HEK293 (cell line): ENCODE measurements at regions not wholly inside any gene's neighbourhood (a gene's known extent, or its start where the extent isn't known, plus 50 kb on each side); places are given as distances from the start of the nearest gene placed in this dataset.

Source experiments
- CTCF ChIA-PET: fragments of 350-600 bp; formaldehyde crosslinking; extraction: SDS; loops from one replicate; lab custom pipeline; 2021; ENCODE audit warnings: antibody characterized with exemption; lab: Yijun Ruan, JAX
- POLR2A ChIA-PET: fragments of 300-600 bp; formaldehyde crosslinking; extraction: SDS; loops from one replicate; lab custom pipeline; 2020; ENCODE audit warnings: antibody characterized with exemption, inconsistent platforms; lab: Yijun Ruan, JAX
- H3K27ac ChIP-seq: fragments of 200-500 bp; sonication (Bioruptor generic); 2 replicates; pipeline ENCODE4 v1.5.1; 2014; ENCODE audit warnings: low read depth, low read length, control low read depth, inconsistent platforms; ENCODE audit errors: extremely low read depth
- H3K36me3 ChIP-seq, 2 experiments: fragments of 200-500 bp in 1 of 2; sonication (Bioruptor generic) in 1 of 2; 1 replicate in 1 of 2; 2 replicates in 1 of 2; pipeline ENCODE4 v1.5.1; 2014 to 2017; ENCODE audit warnings: inconsistent platforms in 2 of 2, low read length in 2 of 2; ENCODE audit not compliant: control insufficient read depth in 2 of 2, insufficient read depth in 1 of 2
- H3K4me1 ChIP-seq: fragments of 200-500 bp; sonication (Bioruptor generic); 2 replicates; pipeline ENCODE4 v1.5.1; 2014; ENCODE audit warnings: mild to moderate bottlenecking, low read length, inconsistent platforms; ENCODE audit not compliant: control insufficient read depth, insufficient read depth
- H3K4me3 ChIP-seq: 2 replicates; pipeline ENCODE4 v1.5.1; 2011; ENCODE audit warnings: low read depth, mild to moderate bottlenecking, control low read depth, low read length, moderate library complexity
- H3K9me3 ChIP-seq: fragments of 200-500 bp; sonication (Bioruptor generic); 2 replicates; pipeline ENCODE4 v1.5.1; 2014; ENCODE audit warnings: low read depth, low read length, inconsistent platforms; ENCODE audit not compliant: control insufficient read depth, insufficient read depth
- AEBP2 ChIP-seq: fragments of 450-650 bp; formaldehyde crosslinking; IDR thresholded peaks from 2 replicates; pipeline ENCODE4 v1.5.1; 2016; ENCODE audit warnings: missing biosample characterization, missing genetic modification characterization, borderline replicate concordance
- GLI4 ChIP-seq: fragments of 450-650 bp; formaldehyde crosslinking; IDR thresholded peaks from 2 replicates; pipeline ENCODE4 v1.5.1; 2016; ENCODE audit warnings: missing biosample characterization, missing genetic modification characterization
- HOXD13 ChIP-seq: sonication (generic); formaldehyde crosslinking; IDR thresholded peaks from 2 replicates; pipeline ENCODE4 v1.8.0; 2022; ENCODE audit warnings: missing genetic modification reagents, borderline replicate concordance
- KLF1 ChIP-seq: fragments of 450-650 bp; formaldehyde crosslinking; IDR thresholded peaks from 2 replicates; pipeline ENCODE4 v1.5.1; 2016; ENCODE audit warnings: missing biosample characterization, missing genetic modification characterization
- OSR2 ChIP-seq: fragments of 450-650 bp; formaldehyde crosslinking; IDR thresholded peaks from 2 replicates; pipeline ENCODE4 v1.5.1; 2016; ENCODE audit warnings: missing biosample characterization, missing genetic modification characterization
- REPIN1 ChIP-seq: fragments of 450-650 bp; formaldehyde crosslinking; IDR thresholded peaks from 2 replicates; pipeline ENCODE4 v1.5.1; 2017; ENCODE audit warnings: missing biosample characterization, missing genetic modification characterization, low read depth
- SCRT1 ChIP-seq: fragments of 450-650 bp; formaldehyde crosslinking; IDR thresholded peaks from 2 replicates; pipeline ENCODE4 v1.5.1; 2016; ENCODE audit warnings: missing biosample characterization, missing genetic modification characterization, borderline replicate concordance
- ZBTB1 ChIP-seq: fragments of 450-650 bp; formaldehyde crosslinking; IDR thresholded peaks from 2 replicates; pipeline ENCODE4 v1.5.1; 2016; ENCODE audit warnings: missing biosample characterization, missing genetic modification characterization
- ZEB2 ChIP-seq: fragments of 450-650 bp; formaldehyde crosslinking; IDR thresholded peaks from 2 replicates; pipeline ENCODE4 v1.5.1; 2016; ENCODE audit warnings: missing biosample characterization, missing genetic modification characterization
- ZFP41 ChIP-seq: fragments of 450-650 bp; formaldehyde crosslinking; IDR thresholded peaks from 2 replicates; pipeline ENCODE4 v1.5.1; 2016; ENCODE audit warnings: missing biosample characterization, missing genetic modification characterization, borderline replicate concordance
- ZNF138 ChIP-seq: fragments of 450-650 bp; formaldehyde crosslinking; IDR thresholded peaks from 2 replicates; pipeline ENCODE4 v1.5.1; 2016; ENCODE audit warnings: missing biosample characterization, missing genetic modification characterization, borderline replicate concordance
- ZNF248 ChIP-seq: fragments of 450-650 bp; formaldehyde crosslinking; IDR thresholded peaks from 2 replicates; pipeline ENCODE4 v1.5.1; 2017; ENCODE audit warnings: missing biosample characterization, missing genetic modification characterization
- ZNF302 ChIP-seq: fragments of 450-650 bp; formaldehyde crosslinking; IDR thresholded peaks from 2 replicates; pipeline ENCODE4 v1.5.1; 2016; ENCODE audit warnings: missing biosample characterization, missing genetic modification characterization, low read depth
- ZNF366 ChIP-seq: fragments of 450-650 bp; formaldehyde crosslinking; conservative IDR thresholded peaks from 2 replicates; pipeline ENCODE4 v1.5.1; 2016; ENCODE audit warnings: missing biosample characterization, missing genetic modification characterization
- ZNF449 ChIP-seq: fragments of 450-650 bp; formaldehyde crosslinking; IDR thresholded peaks from 2 replicates; pipeline ENCODE4 v1.5.1; 2017; ENCODE audit warnings: missing biosample characterization, mild to moderate bottlenecking, missing genetic modification characterization, moderate library complexity
- ZNF473 ChIP-seq: fragments of 450-650 bp; formaldehyde crosslinking; IDR thresholded peaks from 2 replicates; pipeline ENCODE4 v1.5.1; 2017; ENCODE audit warnings: missing biosample characterization, missing genetic modification characterization
- ZNF48 ChIP-seq: fragments of 450-650 bp; formaldehyde crosslinking; IDR thresholded peaks from 2 replicates; pipeline ENCODE4 v1.5.1; 2016; ENCODE audit warnings: missing biosample characterization, missing genetic modification characterization
- ZNF501 ChIP-seq: fragments of 450-650 bp; formaldehyde crosslinking; IDR thresholded peaks from 2 replicates; pipeline ENCODE4 v1.5.1; 2016; ENCODE audit warnings: missing biosample characterization, missing genetic modification characterization
- ZNF555 ChIP-seq: fragments of 450-650 bp; formaldehyde crosslinking; conservative IDR thresholded peaks from 2 replicates; pipeline ENCODE4 v1.5.1; 2017; ENCODE audit warnings: missing biosample characterization, mild to moderate bottlenecking, missing genetic modification characterization, inconsistent platforms
- ZNF558 ChIP-seq: fragments of 450-650 bp; formaldehyde crosslinking; IDR thresholded peaks from 2 replicates; pipeline ENCODE4 v1.5.1; 2016; ENCODE audit warnings: missing biosample characterization, missing genetic modification characterization
- ZNF571 ChIP-seq: fragments of 450-650 bp; formaldehyde crosslinking; IDR thresholded peaks from 2 replicates; pipeline ENCODE4 v1.5.0; 2017; ENCODE audit warnings: missing biosample characterization, missing genetic modification characterization
- ZNF610 ChIP-seq: fragments of 450-650 bp; formaldehyde crosslinking; IDR thresholded peaks from 2 replicates; pipeline ENCODE4 v1.5.1; 2016; ENCODE audit warnings: missing biosample characterization, missing genetic modification characterization, borderline replicate concordance
- ZNF621 ChIP-seq: fragments of 450-650 bp; formaldehyde crosslinking; IDR thresholded peaks from 2 replicates; pipeline ENCODE4 v1.5.1; 2017; ENCODE audit warnings: missing biosample characterization, missing genetic modification characterization
- ZNF704 ChIP-seq: fragments of 450-650 bp; formaldehyde crosslinking; IDR thresholded peaks from 2 replicates; pipeline ENCODE4 v1.5.1; 2016; ENCODE audit warnings: missing biosample characterization, missing genetic modification characterization
- ZNF707 ChIP-seq: fragments of 450-650 bp; formaldehyde crosslinking; IDR thresholded peaks from 2 replicates; pipeline ENCODE4 v1.5.1; 2016; ENCODE audit warnings: missing biosample characterization, missing genetic modification characterization
- ZSCAN23 ChIP-seq: fragments of 450-650 bp; formaldehyde crosslinking; IDR thresholded peaks from 2 replicates; pipeline ENCODE4 v1.5.1; 2016; ENCODE audit warnings: missing biosample characterization, missing genetic modification characterization
- ZXDB ChIP-seq: fragments of 450-650 bp; formaldehyde crosslinking; IDR thresholded peaks from 2 replicates; pipeline ENCODE4 v1.5.1; 2016; ENCODE audit warnings: missing biosample characterization, missing genetic modification characterization

GRCh38 chr4:170226288-170226687, 136.5 kb upstream of the AADAT start:
- CTCF ChIA-PET = interaction anchor here (1.6 kb wide), 1 partner anchor 34 kb away, joined by 6 read pairs; no protein-coding TSS in a partner anchor
- Histone ChIP-seq H3K4me1 (no peaks in the 10 kb centered on the region), H3K9me3 (no peaks in the 10 kb centered on the region), H3K36me3 (no peaks in the 10 kb centered on the region), H3K27ac (no peak overlapping the region), H3K4me3 (no peak overlapping the region)
- POLR2A ChIA-PET = no interaction called here
- TF ChIP-seq HOXD13 (CRISPR knock-in tag) (no peak), ZNF555 (tag by site-specific recombination) (no peak), ZXDB (tag by site-specific recombination) (no peak), ZSCAN23 (tag by site-specific recombination) (no peak), ZNF473 (no peak), OSR2 (tag by site-specific recombination) (no peak), ZNF571 (tag by site-specific recombination) (no peak), ZNF501 (no peak), AEBP2 (tag by site-specific recombination) (no peak), ZNF707 (no peak), ZNF48 (tag by site-specific recombination) (no peak), ZNF704 (no peak), ZNF449 (tag by site-specific recombination) (no peak), ZEB2 (no peak), ZNF248 (tag by site-specific recombination) (no peak), GLI4 (tag by site-specific recombination) (no peak), KLF1 (tag by site-specific recombination) (no peak), ZFP41 (tag by site-specific recombination) (no peak)

- Histone ChIP-seq H3K9me3 (no peaks in the 10 kb centered on the region), H3K4me1 (no peaks in the 10 kb centered on the region), H3K36me3 (no peaks in the 10 kb centered on the region)
- POLR2A ChIA-PET = no interaction called here
- TF ChIP-seq ZNF138 (tag by site-specific recombination) (no peak), ZNF621 (tag by site-specific recombination) (no peak), ZNF366 (tag by site-specific recombination) (no peak), AEBP2 (tag by site-specific recombination) (no peak), ZNF555 (tag by site-specific recombination) (no peak), REPIN1 (tag by site-specific recombination) (no peak), ZNF610 (no peak), ZBTB1 (no peak), SCRT1 (tag by site-specific recombination) (no peak), ZNF558 (no peak), ZNF302 (tag by site-specific recombination) (no peak)
- TF ChIP-seq, all 188 proteins: peak for 0
- Histone ChIP-seq H3K4me3 (no peak overlapping the region), H3K27ac (no peak overlapping the region)
- CTCF ChIA-PET = no interaction called here
These were observed 125.0 kb upstream of the AADAT start for GRCh38 chr4:170214731-170215130.
